ENCODE measurements at regions not wholly inside any gene's neighbourhood (a gene's known extent, or its start where the extent isn't known, plus 50 kb on each side); places are given as distances from the start of the nearest gene placed in this dataset.
"Not testable (repeated sequence)": the region's sequence is repeated elsewhere in the genome, so short reads cannot be mapped to it uniquely, and the experiment has no call there.

DNA sequence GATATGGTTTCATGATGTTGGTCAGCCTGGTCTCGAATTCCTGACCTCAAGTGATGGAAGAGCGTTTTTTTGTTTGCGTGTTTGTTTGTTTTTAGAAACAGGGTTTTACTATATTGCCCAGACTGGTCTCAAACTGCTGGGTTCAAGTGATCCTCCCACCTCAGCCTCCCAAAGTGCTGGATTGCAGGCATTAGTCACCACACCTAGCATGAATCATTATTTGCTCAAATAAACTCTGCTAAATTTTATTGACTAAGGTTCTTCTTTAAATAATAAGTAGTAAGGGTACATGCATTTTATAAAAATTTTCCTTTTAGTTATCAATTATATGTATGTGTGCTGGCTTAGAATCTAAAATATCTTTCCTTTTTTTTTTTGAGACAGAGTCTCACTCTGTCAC is 52.9 kb downstream of the ZBTB9 start:
- no peak for DNase-seq

DNA sequence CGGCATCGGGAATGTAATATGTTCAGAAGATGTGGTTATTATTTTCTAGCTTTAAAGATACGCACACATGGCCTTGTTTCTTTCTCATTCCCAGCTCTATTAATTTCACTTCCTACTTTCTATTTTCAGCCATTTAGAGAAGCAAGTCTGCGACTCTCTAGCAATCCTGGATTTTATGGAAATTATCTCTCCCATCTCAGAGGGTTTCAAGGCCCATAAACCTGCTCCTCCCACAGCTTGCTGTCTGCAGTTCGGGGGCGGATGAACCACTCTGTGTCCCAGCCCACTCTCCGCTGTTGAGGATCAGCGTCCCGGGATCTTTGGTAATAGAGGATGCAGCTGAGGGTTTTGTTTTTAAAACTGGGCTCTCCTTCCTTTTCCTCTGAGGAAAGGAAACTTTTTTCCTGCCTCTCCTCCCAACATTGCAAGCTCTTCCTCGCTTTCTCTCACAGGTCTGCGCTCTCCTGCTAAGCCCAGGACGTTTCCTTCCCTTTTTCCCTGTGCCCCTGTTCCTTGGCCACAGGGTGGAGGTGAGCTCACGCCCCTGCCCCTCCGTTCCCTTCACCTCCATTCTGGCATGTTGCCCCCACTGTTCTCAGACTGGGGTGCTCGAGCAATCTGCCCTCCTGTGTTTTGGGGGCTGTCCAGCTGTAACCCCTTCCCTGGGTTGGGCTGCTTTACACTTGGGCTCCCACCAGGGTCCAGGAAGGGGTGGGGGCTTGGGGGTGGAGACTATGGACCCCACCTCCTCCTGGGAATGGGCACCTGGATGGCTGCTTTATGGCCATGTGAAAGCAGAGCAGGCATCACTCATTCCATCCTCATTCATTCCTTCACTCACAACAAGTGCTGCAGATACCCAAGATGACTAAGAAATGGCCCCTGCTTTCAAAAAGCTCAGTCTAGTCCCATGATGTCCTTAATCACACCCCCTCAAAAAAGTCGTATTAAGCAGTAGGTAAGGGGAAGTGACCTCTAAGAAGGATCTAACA is 54.9 kb downstream of the ZBTB9 start:
- peak; percentile 9 for DNase-seq

DNA sequence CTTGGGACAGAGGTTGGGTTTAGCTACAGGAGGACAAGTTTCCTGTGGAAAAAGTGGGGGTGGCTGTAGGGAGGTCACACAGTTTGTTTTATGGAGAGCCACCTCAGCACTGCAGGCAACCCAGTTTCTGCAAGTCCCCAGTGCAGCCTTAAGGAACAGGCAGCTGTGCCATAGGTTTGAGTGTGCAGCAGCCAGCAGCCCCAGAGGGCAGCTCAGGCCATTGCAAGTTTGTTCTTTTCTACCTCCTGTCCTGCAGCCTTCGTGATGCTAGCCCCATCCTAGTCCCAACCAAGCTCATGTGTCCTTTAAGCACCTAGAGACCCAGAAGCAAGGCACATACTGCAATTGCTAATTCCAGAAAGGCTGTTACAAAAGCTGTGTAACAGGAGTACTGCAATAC is 58.8 kb downstream of the ZBTB9 start:
- DNase-seq: no peak

DNA sequence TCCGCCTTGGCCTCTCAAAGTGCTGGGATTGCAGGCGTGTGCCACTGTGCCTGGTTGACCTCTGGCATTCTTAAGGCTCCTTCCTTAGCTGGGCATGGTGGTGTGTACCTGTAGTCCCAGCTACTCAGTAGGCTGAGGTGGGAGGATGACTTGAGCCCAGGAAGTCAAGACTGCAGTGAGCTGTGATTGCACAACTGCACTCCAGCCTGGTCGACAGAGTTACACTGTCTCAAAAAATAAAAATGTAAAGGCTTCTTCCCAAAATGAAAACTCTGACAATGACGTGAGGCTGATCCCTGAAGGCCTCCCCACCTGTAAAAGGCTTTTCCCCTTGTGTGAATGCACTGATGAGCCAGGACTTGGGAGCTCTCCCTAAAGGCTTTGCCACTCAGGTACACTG is 62.4 kb downstream of the ZBTB9 start:
- no peak for DNase-seq

DNA sequence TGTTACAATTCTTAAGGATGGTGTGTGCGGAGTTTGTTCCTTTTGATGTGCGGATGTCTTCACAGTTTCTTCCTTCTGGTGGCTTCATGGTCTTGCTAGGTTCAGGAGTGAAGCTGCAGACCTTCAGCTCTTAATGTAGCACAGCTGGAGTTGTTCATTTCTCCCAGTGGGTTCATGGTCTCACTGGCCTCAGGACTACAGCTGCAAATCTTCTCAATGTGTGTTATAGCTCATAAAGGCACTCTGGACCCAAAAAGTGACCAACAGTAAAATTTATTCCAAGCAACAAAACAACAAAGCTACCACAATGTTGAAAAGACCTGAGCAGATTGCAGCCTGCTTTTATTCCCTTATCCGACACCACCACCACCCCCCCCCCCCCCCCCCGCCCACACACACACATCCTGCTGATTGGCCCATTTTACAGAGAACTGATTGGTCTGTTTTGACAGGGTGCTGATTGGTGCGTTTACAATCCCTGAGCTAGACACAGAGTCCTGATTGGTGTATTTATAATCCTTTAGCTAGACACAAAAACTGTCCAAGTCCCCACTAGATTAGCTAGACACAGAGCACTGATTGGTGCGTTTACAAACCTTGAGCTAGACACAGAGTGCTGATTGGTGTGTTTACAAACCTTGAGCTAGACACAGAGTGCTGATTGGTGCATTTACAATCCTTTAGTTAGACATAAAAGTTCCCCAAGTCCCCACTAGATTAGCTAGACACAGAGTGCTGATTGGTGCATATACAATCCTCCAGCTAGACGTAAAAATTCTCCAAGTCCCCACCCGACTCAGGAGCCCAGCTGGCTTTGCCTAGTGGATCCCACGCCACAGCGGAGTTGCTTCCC is 59.2 kb downstream of the BAK1 start:
- DNase-seq: not testable (repeated sequence)

DNA sequence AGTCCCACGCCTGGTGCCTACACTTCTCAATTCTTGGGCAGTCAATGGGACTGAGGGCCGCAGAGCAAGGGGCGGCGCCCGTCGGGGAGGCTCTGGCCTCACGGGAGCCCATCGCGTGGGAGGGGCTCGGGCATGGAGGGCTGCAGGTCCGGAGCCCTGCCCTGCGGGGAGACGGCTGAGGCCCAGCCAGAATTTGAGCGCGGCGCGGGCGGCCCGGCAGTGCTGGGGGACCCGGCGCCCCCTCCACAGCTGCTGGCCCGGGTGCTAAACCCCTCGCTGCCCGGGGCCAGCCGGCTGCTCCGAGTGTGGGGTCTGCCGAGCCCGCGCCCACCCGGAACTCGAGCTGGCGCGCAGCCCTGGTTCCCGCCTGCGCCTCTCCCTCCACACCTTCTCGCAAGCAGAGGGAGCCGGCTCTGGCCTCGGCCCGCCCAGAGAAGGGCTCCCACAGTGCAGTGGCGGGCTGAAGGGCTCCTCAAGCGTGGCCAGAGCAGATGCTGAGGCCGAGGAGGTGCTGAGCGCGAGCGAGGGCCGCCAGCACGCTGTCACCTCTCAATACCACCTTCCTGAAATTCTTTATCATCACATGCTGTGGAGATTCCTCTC is 58.5 kb downstream of the BAK1 start:
- DNase-seq: no peak

Data from dermis blood vessel endothelial cell (primary cell).